ENCODE measurements at regions not wholly inside any gene's neighbourhood (a gene's known extent, or its start where the extent isn't known, plus 50 kb on each side); places are given as distances from the start of the nearest gene placed in this dataset.

GRCh38 chr15:47429376-47429775 is 287.9 kb upstream of the SEMA6D start:
- intact Hi-C loops (cut with DNase I; ENCODE audit: low total_unique reads): no loop called here
- no peak for DNase-seq

DNA sequence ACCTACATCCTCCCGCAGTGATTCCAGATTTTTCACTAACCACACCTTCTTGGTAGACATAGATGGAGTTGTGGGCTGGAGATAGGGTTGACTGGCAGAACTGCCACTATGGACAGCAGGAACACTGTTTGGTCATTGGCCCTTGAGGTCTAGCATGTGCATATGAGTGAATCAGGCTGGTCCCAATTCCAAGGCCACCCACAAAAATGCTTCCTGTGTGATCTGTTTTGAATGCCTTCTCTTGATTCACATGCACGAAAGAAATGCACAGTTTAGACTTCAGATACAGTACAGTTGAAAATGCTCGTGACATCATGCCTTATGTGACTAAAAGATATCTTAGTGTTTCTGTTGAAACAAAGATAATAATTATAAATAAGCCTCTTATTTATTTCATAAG is 285.8 kb upstream of the SEMA6D start:
- no peak for TF ChIP-seq POLR2A (IDR thresholded peaks at IDR 0.05)
- TF ChIP-seq, protein P1, sequence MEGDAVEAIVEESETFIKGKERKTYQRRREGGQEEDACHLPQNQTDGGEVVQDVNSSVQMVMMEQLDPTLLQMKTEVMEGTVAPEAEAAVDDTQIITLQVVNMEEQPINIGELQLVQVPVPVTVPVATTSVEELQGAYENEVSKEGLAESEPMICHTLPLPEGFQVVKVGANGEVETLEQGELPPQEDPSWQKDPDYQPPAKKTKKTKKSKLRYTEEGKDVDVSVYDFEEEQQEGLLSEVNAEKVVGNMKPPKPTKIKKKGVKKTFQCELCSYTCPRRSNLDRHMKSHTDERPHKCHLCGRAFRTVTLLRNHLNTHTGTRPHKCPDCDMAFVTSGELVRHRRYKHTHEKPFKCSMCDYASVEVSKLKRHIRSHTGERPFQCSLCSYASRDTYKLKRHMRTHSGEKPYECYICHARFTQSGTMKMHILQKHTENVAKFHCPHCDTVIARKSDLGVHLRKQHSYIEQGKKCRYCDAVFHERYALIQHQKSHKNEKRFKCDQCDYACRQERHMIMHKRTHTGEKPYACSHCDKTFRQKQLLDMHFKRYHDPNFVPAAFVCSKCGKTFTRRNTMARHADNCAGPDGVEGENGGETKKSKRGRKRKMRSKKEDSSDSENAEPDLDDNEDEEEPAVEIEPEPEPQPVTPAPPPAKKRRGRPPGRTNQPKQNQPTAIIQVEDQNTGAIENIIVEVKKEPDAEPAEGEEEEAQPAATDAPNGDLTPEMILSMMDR (IDR thresholded peaks at IDR 0.05): no peak
- intact Hi-C loops (cut with DNase I; ENCODE audit: low total_unique reads): no loop called here
- Histone ChIP-seq H3K4me1 (no peaks in the 10 kb centered on the region), H3K9me3 (no peaks in the 10 kb centered on the region), H3K27ac (no peak overlapping the region), H3K27me3 (no peaks in the 10 kb centered on the region), H3K36me3 (no peaks in the 10 kb centered on the region), H3K4me3 (no peak overlapping the region)
- DNase-seq: no peak

More at GRCh38 chr15:47429376-47429775, 287.9 kb upstream of the SEMA6D start:
- H3K27me3 ChIP-seq: no peaks in the 10 kb centered on the region
- H3K9me3 ChIP-seq: no peaks in the 10 kb centered on the region
- no peaks in the 10 kb centered on the region for H3K36me3 ChIP-seq
- H3K4me3 ChIP-seq: no peak overlapping the region
- H3K27ac ChIP-seq: no peak overlapping the region
- TF ChIP-seq, protein P1 (IDR thresholded peaks at IDR 0.05): no peak
- no peak for TF ChIP-seq POLR2A (IDR thresholded peaks at IDR 0.05)
- no peaks in the 10 kb centered on the region for H3K4me1 ChIP-seq

GRCh38 chr15:47432826-47433225 is 284.5 kb upstream of the SEMA6D start:
- TF ChIP-seq, protein P1 (IDR thresholded peaks at IDR 0.05): no peak
- no peak for TF ChIP-seq POLR2A (IDR thresholded peaks at IDR 0.05)
- H3K4me1 ChIP-seq: no peaks in the 10 kb centered on the region
- H3K36me3 ChIP-seq: no peaks in the 10 kb centered on the region
- H3K9me3 ChIP-seq: no peaks in the 10 kb centered on the region
- no peak for DNase-seq
- H3K4me3 ChIP-seq: no peak overlapping the region
- no peak overlapping the region for H3K27ac ChIP-seq
- intact Hi-C loops (cut with DNase I; ENCODE audit: low total_unique reads): no loop called here
- no peaks in the 10 kb centered on the region for H3K27me3 ChIP-seq

- Histone ChIP-seq H3K9me3 (no peaks in the 10 kb centered on the region), H3K36me3 (no peaks in the 10 kb centered on the region), H3K4me1 (no peaks in the 10 kb centered on the region), H3K4me3 (no peak overlapping the region), H3K27ac (no peak overlapping the region), H3K27me3 (no peaks in the 10 kb centered on the region)
- no peak for DNase-seq
- intact Hi-C loops (cut with DNase I; ENCODE audit: low total_unique reads): no loop called here
- TF ChIP-seq, protein P1 (IDR thresholded peaks at IDR 0.05): no peak
- TF ChIP-seq POLR2A (IDR thresholded peaks at IDR 0.05): no peak
Observed at GRCh38 chr15:47434596-47434995, 282.7 kb upstream of the SEMA6D start.

GRCh38 chr15:47437491-47437890 is 279.8 kb upstream of the SEMA6D start:
- Histone ChIP-seq H3K27me3 (no peaks in the 10 kb centered on the region), H3K4me3 (no peak overlapping the region), H3K27ac (no peak overlapping the region), H3K36me3 (no peaks in the 10 kb centered on the region), H3K9me3 (no peaks in the 10 kb centered on the region), H3K4me1 (no peaks in the 10 kb centered on the region)
- DNase-seq: no peak
- intact Hi-C loops (cut with DNase I; ENCODE audit: low total_unique reads): no loop called here
- TF ChIP-seq POLR2A (IDR thresholded peaks at IDR 0.05): no peak
- TF ChIP-seq, protein P1 (IDR thresholded peaks at IDR 0.05): no peak

All from uterus (tissue), 3 donors.